GM18867 (cell line): ENCODE measurements at regions not wholly inside any gene's neighbourhood (a gene's known extent, or its start where the extent isn't known, plus 50 kb on each side); places are given as distances from the start of the nearest gene placed in this dataset.
"Not testable (repeated sequence)": the region's sequence is repeated elsewhere in the genome, so short reads cannot be mapped to it uniquely, and the experiment has no call there.

Experiments used
- ATAC-seq: cut with Tn5 transposase; IDR thresholded peaks from one replicate; pipeline ENCODE4 v1.9.1; 2021; ENCODE audit warnings: mild to moderate bottlenecking, moderate library complexity; ENCODE audit not compliant: unreplicated experiment

GRCh38 chr18:70414315-70414900 lies 125.6 kb downstream of the SOCS6 start:
- ATAC-seq: no peak

GRCh38 chr18:70413455-70413854 lies 124.6 kb downstream of the SOCS6 start:
- no peak for ATAC-seq

- no peak for ATAC-seq
Observed at GRCh38 chr18:70411876-70412435, 123.1 kb downstream of the SOCS6 start.

- ATAC-seq: no peak
Observed at GRCh38 chr18:70411307-70411706, 122.5 kb downstream of the SOCS6 start.

GRCh38 chr18:70405052-70405451 lies 116.2 kb downstream of the SOCS6 start:
- no peak for ATAC-seq

- no peak for ATAC-seq
Observed at GRCh38 chr18:70400476-70400875, 111.6 kb downstream of the SOCS6 start.

- no peak for ATAC-seq
Observed at GRCh38 chr18:70398076-70398475, 109.2 kb downstream of the SOCS6 start.

- no peak for ATAC-seq
Observed at GRCh38 chr18:70397259-70397925, 108.5 kb downstream of the SOCS6 start.

- not testable (repeated sequence) for ATAC-seq
Observed at GRCh38 chr18:70395771-70396170, 106.9 kb downstream of the SOCS6 start.

- no peak for ATAC-seq
Observed at GRCh38 chr18:70394672-70395071, 105.8 kb downstream of the SOCS6 start.

GRCh38 chr18:70390371-70391090 lies 101.7 kb downstream of the SOCS6 start:
- ATAC-seq: no peak

GRCh38 chr18:70389036-70389435 lies 100.2 kb downstream of the SOCS6 start:
- ATAC-seq: not testable (repeated sequence)

- ATAC-seq: no peak
Observed at GRCh38 chr18:70387027-70387426, 98.2 kb downstream of the SOCS6 start.

- no peak for ATAC-seq
Observed at GRCh38 chr18:70386582-70386981, 97.7 kb downstream of the SOCS6 start.

- ATAC-seq: no peak
Observed at GRCh38 chr18:70385474-70385873, 96.6 kb downstream of the SOCS6 start.

- ATAC-seq: no peak
Observed at GRCh38 chr18:70384181-70384790, 95.4 kb downstream of the SOCS6 start.

- ATAC-seq: no peak
Observed at GRCh38 chr18:70382992-70383717, 94.3 kb downstream of the SOCS6 start.

GRCh38 chr18:70382017-70382416 lies 93.2 kb downstream of the SOCS6 start:
- no peak for ATAC-seq

- peak; percentile 53 for ATAC-seq
Observed at GRCh38 chr18:70380915-70381896, 92.4 kb downstream of the SOCS6 start.
